Natural killer cell (primary cell): ENCODE measurements at regions not wholly inside any gene's neighbourhood (a gene's known extent, or its start where the extent isn't known, plus 50 kb on each side); places are given as distances from the start of the nearest gene placed in this dataset.

Source experiments
- ATAC-seq, 3 donors: fragments of 150-1000 bp in 2 of 3; fragments of 200-7000 bp in 1 of 3; cut with Tn5 transposase; 1 replicate in 1 of 3; 2 replicates in 2 of 3; pipeline ENCODE4 v1.10.0; 2021; ENCODE audit warnings: mild to moderate bottlenecking in 2 of 3, moderate library complexity in 2 of 3
- DNase-seq, 2 donors: peaks; one replicate each; pipeline versions ENCODE4 v3.0.0 to v3.0.0-alpha.2; 2013 to 2021; ENCODE audit warnings: mixed read lengths in 1 of 2
- H3K27ac ChIP-seq: one replicate; pipeline ENCODE4 v1.5.1; 2013; ENCODE audit warnings: mild to moderate bottlenecking, low read length
- H3K27me3 ChIP-seq: one replicate; pipeline ENCODE4 v1.6.1; 2013; ENCODE audit warnings: low read length; ENCODE audit not compliant: control insufficient read depth, insufficient read depth
- H3K36me3 ChIP-seq: one replicate; pipeline ENCODE4 v1.6.1; 2013; ENCODE audit warnings: low read length; ENCODE audit not compliant: control insufficient read depth, insufficient read depth
- H3K4me1 ChIP-seq: one replicate; pipeline ENCODE4 v1.6.1; 2013; ENCODE audit warnings: low read length; ENCODE audit not compliant: control insufficient read depth, insufficient read depth
- H3K4me3 ChIP-seq: one replicate; pipeline ENCODE4 v1.5.1; 2013; ENCODE audit warnings: low read length
- H3K9me3 ChIP-seq: one replicate; pipeline ENCODE4 v1.6.1; 2013; ENCODE audit warnings: low read length; ENCODE audit not compliant: control insufficient read depth, insufficient read depth
- H3K27ac Mint-ChIP-seq, 2 donors: one replicate each; pipeline ENCODE4 v1.8.0; 2022; ENCODE audit warnings: mild to moderate bottlenecking in 2 of 2, mixed read lengths in 2 of 2, moderate library complexity in 1 of 2
- H3K27me3 Mint-ChIP-seq, 2 donors: one replicate each; pipeline ENCODE4 v1.8.0; 2022; ENCODE audit warnings: low read depth in 2 of 2, mixed read lengths in 2 of 2
- H3K36me3 Mint-ChIP-seq: one replicate; pipeline ENCODE4 v1.8.0; 2022; ENCODE audit warnings: mixed read lengths
- H3K4me1 Mint-ChIP-seq, 2 donors: one replicate each; pipeline ENCODE4 v1.8.0; 2022; ENCODE audit warnings: mixed read lengths in 2 of 2
- H3K4me3 Mint-ChIP-seq: one replicate; pipeline ENCODE4 v1.8.0; 2022; ENCODE audit warnings: mild to moderate bottlenecking, moderate library complexity, mixed read lengths
- H3K9me3 Mint-ChIP-seq, 2 donors: one replicate each; pipeline ENCODE4 v1.8.0; 2022; ENCODE audit warnings: mixed read lengths in 2 of 2
- CTCF ChIP-seq: fragments of 200-600 bp; IDR thresholded peaks from one replicate; pipeline ENCODE4 v1.8.0; 2022; ENCODE audit warnings: antibody characterized with exemption
- WGBS: methylation state at CpG from one replicate; pipeline ENCODE4 v1.1.7; 2013; ENCODE audit warnings: missing lambda C conversion rate; ENCODE audit not compliant: insufficient coverage; 5-methylcytosine and 5-hydroxymethylcytosine counted together
- intact Hi-C: fragments of 100-400 bp; cut with micrococcal nuclease; formaldehyde crosslinking; loops from one replicate; pipeline ENCODE4 v1.14.2; 2022

- H3K36me3 ChIP-seq: no peaks in the 10 kb centered on the region
- WGBS: 82% methylated on average over 6 of the region's 8 CpGs
- H3K27ac ChIP-seq: no peak overlapping the region
- ATAC-seq (no peak), DNase-seq (no peak)
- no peak overlapping the region for H3K27ac Mint-ChIP-seq
- no peaks in the 10 kb centered on the region for H3K4me1 Mint-ChIP-seq
- TF ChIP-seq CTCF: no peak
- peaks cover 11 to 13% of the 10 kb centered on the region in 2 donors for H3K9me3 Mint-ChIP-seq
- H3K4me1 ChIP-seq: no peaks in the 10 kb centered on the region
- H3K36me3 Mint-ChIP-seq: no peaks in the 10 kb centered on the region
- intact Hi-C loops: no loop called here
- no peaks in the 10 kb centered on the region for H3K27me3 ChIP-seq
- H3K9me3 ChIP-seq: no peaks in the 10 kb centered on the region
- H3K27me3 Mint-ChIP-seq: no peaks in the 10 kb centered on the region
- no peak overlapping the region for H3K4me3 Mint-ChIP-seq
- no peak overlapping the region for H3K4me3 ChIP-seq
Measured at GRCh38 chr2:75920859-75921551, 210.3 kb upstream of the GCFC2 start.

GRCh38 chr2:75915851-75916634 lies 205.3 kb upstream of the GCFC2 start:
- Mint-ChIP-seq H3K36me3 (peaks cover 6% of the 10 kb centered on the region), H3K27me3 (no peaks in the 10 kb centered on the region), H3K4me3 (no peak overlapping the region), H3K9me3 (peaks cover 20 to 24% of the 10 kb centered on the region in 2 donors), H3K27ac (no peak overlapping the region), H3K4me1 (no peaks in the 10 kb centered on the region)
- Histone ChIP-seq H3K9me3 (no peaks in the 10 kb centered on the region), H3K4me1 (no peaks in the 10 kb centered on the region), H3K36me3 (no peaks in the 10 kb centered on the region), H3K4me3 (no peak overlapping the region), H3K27ac (no peak overlapping the region), H3K27me3 (no peaks in the 10 kb centered on the region)
- no peak for TF ChIP-seq CTCF
- no peak for DNase-seq
- intact Hi-C loops: no loop called here
- WGBS: 83% methylated on average over 4 of the region's 5 CpGs
- no peak for ATAC-seq

- no peak overlapping the region for H3K27ac Mint-ChIP-seq
Measured at GRCh38 chr2:75896779-75897366, 186.2 kb upstream of the GCFC2 start.

More at GRCh38 chr2:75896779-75897366, 186.2 kb upstream of the GCFC2 start:
- ATAC-seq: no peak
- intact Hi-C loops: no loop called here
- DNase-seq: no peak
- no peaks in the 10 kb centered on the region for H3K36me3 Mint-ChIP-seq
- no peak for TF ChIP-seq CTCF
- H3K9me3 Mint-ChIP-seq: peaks cover 2 to 4% of the 10 kb centered on the region in 2 donors
- Histone ChIP-seq H3K27me3 (no peaks in the 10 kb centered on the region), H3K9me3 (no peaks in the 10 kb centered on the region), H3K36me3 (no peaks in the 10 kb centered on the region), H3K4me1 (no peaks in the 10 kb centered on the region), H3K4me3 (no peak overlapping the region), H3K27ac (no peak overlapping the region)
- 6% methylated on average over 1 of the region's 5 CpGs for WGBS
- H3K4me3 Mint-ChIP-seq: no peak overlapping the region
- no peaks in the 10 kb centered on the region for H3K4me1 Mint-ChIP-seq
- no peaks in the 10 kb centered on the region for H3K27me3 Mint-ChIP-seq
